Osteocyte (in vitro differentiated cells): ENCODE measurements at regions not wholly inside any gene's neighbourhood (a gene's known extent, or its start where the extent isn't known, plus 50 kb on each side); places are given as distances from the start of the nearest gene placed in this dataset.

ENCODE experiments used
- DNase-seq: peaks from one replicate; pipeline ENCODE4 v3.0.0; 2021; ENCODE audit warnings: mixed read lengths; ENCODE audit not compliant: unreplicated experiment; ENCODE audit errors: extremely low spot score
- H3K27ac Mint-ChIP-seq: one replicate; pipeline ENCODE4 v1.8.0; 2021; ENCODE audit warnings: mild to moderate bottlenecking, mixed read lengths; ENCODE audit not compliant: unreplicated experiment
- H3K27me3 Mint-ChIP-seq: one replicate; pipeline ENCODE4 v1.8.0; 2021; ENCODE audit warnings: mixed read lengths; ENCODE audit not compliant: unreplicated experiment
- H3K36me3 Mint-ChIP-seq: one replicate; pipeline ENCODE4 v1.8.0; 2021; ENCODE audit warnings: mixed read lengths; ENCODE audit not compliant: unreplicated experiment
- H3K4me1 Mint-ChIP-seq: one replicate; pipeline ENCODE4 v1.8.0; 2021; ENCODE audit warnings: mixed read lengths; ENCODE audit not compliant: unreplicated experiment
- H3K4me3 Mint-ChIP-seq: one replicate; pipeline ENCODE4 v1.8.0; 2021; ENCODE audit warnings: mild to moderate bottlenecking, moderate library complexity, mixed read lengths; ENCODE audit not compliant: unreplicated experiment
- H3K9me3 Mint-ChIP-seq: one replicate; pipeline ENCODE4 v1.8.0; 2021; ENCODE audit warnings: mixed read lengths; ENCODE audit not compliant: unreplicated experiment
- CTCF ChIP-seq: fragments of 200-600 bp; sonication (generic); IDR thresholded peaks from 2 replicates; pipeline ENCODE4 v1.5.0; 2021; ENCODE audit warnings: antibody characterized with exemption, mild to moderate bottlenecking, moderate library complexity

- peaks cover 2% of the 10 kb centered on the region for H3K9me3 Mint-ChIP-seq
- no peak for DNase-seq
- H3K4me3 Mint-ChIP-seq = no peak overlapping the region
- no peak for TF ChIP-seq CTCF
- no peaks in the 10 kb centered on the region for H3K36me3 Mint-ChIP-seq
- H3K27me3 Mint-ChIP-seq = no peaks in the 10 kb centered on the region
- peaks cover 12% of the 10 kb centered on the region for H3K4me1 Mint-ChIP-seq
- no peak overlapping the region for H3K27ac Mint-ChIP-seq
These were observed 184.0 kb upstream of the TBL1X start for GRCh38 chrX:9280831-9281230.

- Mint-ChIP-seq H3K27me3 (no peaks in the 10 kb centered on the region), H3K4me1 (peaks cover 12% of the 10 kb centered on the region), H3K4me3 (no peak overlapping the region), H3K27ac (no peak overlapping the region), H3K36me3 (no peaks in the 10 kb centered on the region), H3K9me3 (peaks cover 5% of the 10 kb centered on the region)
- no peak for TF ChIP-seq CTCF
- DNase-seq = no peak
These were observed 182.5 kb upstream of the TBL1X start for GRCh38 chrX:9282325-9282724.

- peaks cover 5% of the 10 kb centered on the region for H3K9me3 Mint-ChIP-seq
- no peaks in the 10 kb centered on the region for H3K4me1 Mint-ChIP-seq
- no peak overlapping the region for H3K4me3 Mint-ChIP-seq
- no peak for TF ChIP-seq CTCF
- H3K27me3 Mint-ChIP-seq = no peaks in the 10 kb centered on the region
- no peak overlapping the region for H3K27ac Mint-ChIP-seq
- no peaks in the 10 kb centered on the region for H3K36me3 Mint-ChIP-seq
- no peak for DNase-seq
These were observed 179.5 kb upstream of the TBL1X start for GRCh38 chrX:9285342-9285771.

GRCh38 chrX:9286234-9286633 lies 178.6 kb upstream of the TBL1X start:
- Mint-ChIP-seq H3K4me3 (no peak overlapping the region), H3K27me3 (no peaks in the 10 kb centered on the region), H3K27ac (no peak overlapping the region), H3K9me3 (peaks cover 5% of the 10 kb centered on the region), H3K4me1 (no peaks in the 10 kb centered on the region), H3K36me3 (no peaks in the 10 kb centered on the region)
- no peak for DNase-seq
- TF ChIP-seq CTCF = no peak

- H3K27ac Mint-ChIP-seq = no peak overlapping the region
- DNase-seq = no peak
- no peaks in the 10 kb centered on the region for H3K9me3 Mint-ChIP-seq
- H3K27me3 Mint-ChIP-seq = peaks cover 31% of the 10 kb centered on the region
- H3K4me1 Mint-ChIP-seq = peaks cover 2% of the 10 kb centered on the region
- H3K36me3 Mint-ChIP-seq = no peaks in the 10 kb centered on the region
- TF ChIP-seq CTCF = no peak
- peak overlapping the region; percentile 23 for H3K4me3 Mint-ChIP-seq
These were observed 173.2 kb upstream of the TBL1X start for GRCh38 chrX:9291629-9292028.
